CD1c-positive myeloid dendritic cell (primary cell): ENCODE measurements at regions not wholly inside any gene's neighbourhood (a gene's known extent, or its start where the extent isn't known, plus 50 kb on each side); places are given as distances from the start of the nearest gene placed in this dataset.
"Not testable (repeated sequence)": the region's sequence is repeated elsewhere in the genome, so short reads cannot be mapped to it uniquely, and the experiment has no call there.

Source experiments
- DNase-seq: peaks from one replicate; pipeline ENCODE4 v3.0.0-alpha.2; 2016; ENCODE audit errors: extremely low spot score

GRCh38 chr14:44785096-44785495, 176.7 kb downstream of the KLHL28 start:
- DNase-seq, result no peak

- no peak for DNase-seq
Measured at GRCh38 chr14:44783901-44784300, 177.8 kb downstream of the KLHL28 start.

- no peak for DNase-seq
Measured at GRCh38 chr14:44782775-44783238, 178.9 kb downstream of the KLHL28 start.

- no peak for DNase-seq
Measured at GRCh38 chr14:44780989-44781388, 180.8 kb downstream of the KLHL28 start.

- no peak for DNase-seq
Measured at GRCh38 chr14:44778604-44779003, 183.1 kb downstream of the KLHL28 start.

GRCh38 chr14:44777584-44777983, 184.2 kb downstream of the KLHL28 start:
- no peak for DNase-seq

- DNase-seq, result no peak
Measured at GRCh38 chr14:44775248-44775647, 186.5 kb downstream of the KLHL28 start.

GRCh38 chr14:44774396-44774795, 187.4 kb downstream of the KLHL28 start:
- DNase-seq, result no peak

GRCh38 chr14:44771496-44771895, 190.3 kb downstream of the KLHL28 start:
- DNase-seq, result no peak

- DNase-seq, result no peak
Measured at GRCh38 chr14:44770201-44770600, 191.5 kb downstream of the KLHL28 start.

GRCh38 chr14:44768935-44769334, 192.8 kb downstream of the KLHL28 start:
- DNase-seq, result no peak

GRCh38 chr14:44767646-44768173, 194.0 kb downstream of the KLHL28 start:
- no peak for DNase-seq

GRCh38 chr14:44766285-44766684, 195.5 kb downstream of the KLHL28 start:
- no peak for DNase-seq

GRCh38 chr14:44763356-44763755, 198.4 kb downstream of the KLHL28 start:
- DNase-seq, result no peak

- no peak for DNase-seq
Measured at GRCh38 chr14:44759277-44759676, 202.5 kb downstream of the KLHL28 start.

- DNase-seq, result no peak
Measured at GRCh38 chr14:44756554-44756953, 205.2 kb downstream of the KLHL28 start.

GRCh38 chr14:44745371-44745770, 216.4 kb downstream of the KLHL28 start:
- no peak for DNase-seq

- no peak for DNase-seq
Measured at GRCh38 chr14:44742202-44742601, 219.5 kb downstream of the KLHL28 start.

- DNase-seq, result no peak
Measured at GRCh38 chr14:44741431-44741830, 220.3 kb downstream of the KLHL28 start.

- no peak for DNase-seq
Measured at GRCh38 chr14:44736326-44736725, 225.4 kb downstream of the KLHL28 start.

- DNase-seq, result no peak
Measured at GRCh38 chr14:44732144-44732543, 225.1 kb upstream of the FSCB start.

GRCh38 chr14:44730860-44731259, 223.8 kb upstream of the FSCB start:
- DNase-seq, result no peak

- not testable (repeated sequence) for DNase-seq
Measured at GRCh38 chr14:44721395-44721794, 214.3 kb upstream of the FSCB start.

GRCh38 chr14:44720707-44721106, 213.6 kb upstream of the FSCB start:
- DNase-seq, result no peak
